Epithelial cell of proximal tubule (primary cell): ENCODE measurements at regions not wholly inside any gene's neighbourhood (a gene's known extent, or its start where the extent isn't known, plus 50 kb on each side); places are given as distances from the start of the nearest gene placed in this dataset.

Experiments
- DNase-seq: peaks from one replicate; pipeline ENCODE4 v3.0.0-alpha.2; 2011; ENCODE audit warnings: low read depth
- H3K4me3 ChIP-seq: 2 replicates; pipeline ENCODE4 v1.5.1; 2011; ENCODE audit warnings: low read depth, mild to moderate bottlenecking, low read length
- TF ChIP-seq, protein P1 (sequence below): conservative IDR thresholded peaks from 2 replicates; pipeline ENCODE4 v1.5.1; 2012; ENCODE audit warnings: low read depth, mild to moderate bottlenecking, low read length

DNA sequence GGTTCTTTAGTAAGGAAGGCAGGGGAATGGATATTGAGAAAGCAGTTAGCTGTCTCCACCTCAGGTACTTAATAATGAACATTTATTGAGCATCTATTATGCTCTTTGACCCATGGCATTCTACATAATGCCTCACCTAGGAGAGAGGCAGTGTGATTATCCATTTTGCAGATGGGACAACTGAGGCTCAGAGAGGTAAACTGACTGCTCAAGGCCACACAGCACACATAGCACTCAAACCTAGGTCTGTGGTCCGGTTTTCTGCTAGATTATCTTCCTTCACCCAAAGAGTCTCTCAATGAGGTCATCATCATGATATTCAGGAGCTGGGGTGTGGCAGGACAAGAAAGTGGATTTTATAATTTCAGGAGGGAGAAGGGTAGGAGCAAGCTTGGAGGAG is 199.1 kb upstream of the LHX5 start:
- H3K4me3 ChIP-seq: no peak overlapping the region
- TF ChIP-seq, protein P1, sequence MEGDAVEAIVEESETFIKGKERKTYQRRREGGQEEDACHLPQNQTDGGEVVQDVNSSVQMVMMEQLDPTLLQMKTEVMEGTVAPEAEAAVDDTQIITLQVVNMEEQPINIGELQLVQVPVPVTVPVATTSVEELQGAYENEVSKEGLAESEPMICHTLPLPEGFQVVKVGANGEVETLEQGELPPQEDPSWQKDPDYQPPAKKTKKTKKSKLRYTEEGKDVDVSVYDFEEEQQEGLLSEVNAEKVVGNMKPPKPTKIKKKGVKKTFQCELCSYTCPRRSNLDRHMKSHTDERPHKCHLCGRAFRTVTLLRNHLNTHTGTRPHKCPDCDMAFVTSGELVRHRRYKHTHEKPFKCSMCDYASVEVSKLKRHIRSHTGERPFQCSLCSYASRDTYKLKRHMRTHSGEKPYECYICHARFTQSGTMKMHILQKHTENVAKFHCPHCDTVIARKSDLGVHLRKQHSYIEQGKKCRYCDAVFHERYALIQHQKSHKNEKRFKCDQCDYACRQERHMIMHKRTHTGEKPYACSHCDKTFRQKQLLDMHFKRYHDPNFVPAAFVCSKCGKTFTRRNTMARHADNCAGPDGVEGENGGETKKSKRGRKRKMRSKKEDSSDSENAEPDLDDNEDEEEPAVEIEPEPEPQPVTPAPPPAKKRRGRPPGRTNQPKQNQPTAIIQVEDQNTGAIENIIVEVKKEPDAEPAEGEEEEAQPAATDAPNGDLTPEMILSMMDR: no peak
- DNase-seq: no peak

DNA sequence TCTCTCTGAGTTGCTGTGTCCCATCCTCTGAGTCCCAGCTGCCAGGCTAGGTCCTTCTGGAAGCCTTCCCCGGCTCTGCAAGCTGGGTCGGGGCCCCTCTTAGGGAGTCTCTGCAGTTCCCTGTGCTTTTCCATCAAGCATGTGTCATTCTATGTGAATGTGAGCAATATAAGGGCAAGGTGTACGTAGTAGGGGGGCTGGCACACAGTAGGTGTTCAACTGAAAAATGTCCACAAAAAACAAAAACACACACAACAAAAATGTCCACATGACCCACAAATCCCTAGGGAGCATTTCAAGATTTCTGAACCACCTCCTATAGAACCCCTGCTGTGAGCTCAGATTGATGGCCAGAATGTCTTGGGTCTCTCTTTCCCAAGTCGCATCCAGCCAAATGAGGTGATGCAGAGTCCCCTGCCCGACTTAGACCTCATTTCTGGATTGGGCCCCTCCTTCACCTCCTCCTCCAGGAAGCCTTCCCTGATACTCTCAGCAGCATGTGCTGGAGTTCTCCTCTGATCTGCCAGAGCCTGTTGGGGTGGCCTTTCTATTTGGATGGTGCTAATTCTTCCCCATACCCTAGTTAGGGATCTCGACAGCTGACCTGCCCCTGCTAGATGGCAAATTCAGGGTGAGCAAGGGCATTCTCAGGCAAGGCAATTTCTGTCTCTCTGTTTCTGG is 196.1 kb upstream of the LHX5 start:
- TF ChIP-seq, protein P1: no peak
- DNase-seq: no peak
- H3K4me3 ChIP-seq: no peak overlapping the region

- DNase-seq: no peak
- no peak overlapping the region for H3K4me3 ChIP-seq
- TF ChIP-seq, protein P1: no peak
Measured at GRCh38 chr12:113667095-113667494, 195.4 kb upstream of the LHX5 start.

GRCh38 chr12:113666223-113666622 is 194.6 kb upstream of the LHX5 start:
- no peak for DNase-seq
- TF ChIP-seq, protein P1: no peak
- no peak overlapping the region for H3K4me3 ChIP-seq

DNA sequence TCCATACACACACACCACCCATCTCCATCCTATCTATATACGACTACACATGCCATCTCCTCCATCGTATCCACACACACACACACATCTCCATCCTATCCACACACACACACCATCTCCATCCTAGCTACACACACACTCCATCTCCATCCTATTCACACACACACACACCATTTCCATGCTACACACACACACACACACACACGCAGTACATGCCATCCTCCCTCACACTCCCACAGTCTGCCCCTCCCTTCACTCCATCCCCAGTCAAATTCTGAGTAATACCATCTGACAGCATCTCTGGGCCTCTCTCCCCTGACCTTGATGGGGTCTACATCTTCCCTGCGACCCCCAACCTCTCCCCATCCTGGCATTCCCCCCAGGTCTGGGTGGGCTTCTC is 193.8 kb upstream of the LHX5 start:
- H3K4me3 ChIP-seq: no peak overlapping the region
- no peak for DNase-seq
- TF ChIP-seq, protein P1: no peak

DNA sequence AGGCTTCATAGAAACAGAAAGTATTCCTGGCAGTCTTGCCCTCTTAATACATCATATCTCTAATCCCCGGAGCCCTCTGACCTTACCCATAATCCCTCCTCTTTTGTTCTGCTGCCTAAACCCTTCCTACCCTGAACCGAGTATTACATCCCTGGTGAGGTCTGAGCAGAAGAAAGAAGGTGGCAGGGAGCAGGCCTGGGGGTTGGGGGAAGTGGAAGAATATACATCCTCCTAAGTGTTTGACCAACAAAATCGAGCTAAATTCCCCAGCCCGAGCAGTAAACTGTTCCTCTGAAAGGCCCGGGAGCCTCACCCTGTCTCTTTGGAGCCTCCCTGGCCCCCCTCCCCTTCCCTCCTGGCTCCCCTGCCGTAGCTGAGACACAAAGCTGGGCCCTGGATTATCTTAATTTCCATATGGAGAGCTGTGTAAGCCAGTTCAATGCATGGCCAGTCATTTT is 192.6 kb upstream of the LHX5 start:
- TF ChIP-seq, protein P1: no peak
- DNase-seq: no peak

DNA sequence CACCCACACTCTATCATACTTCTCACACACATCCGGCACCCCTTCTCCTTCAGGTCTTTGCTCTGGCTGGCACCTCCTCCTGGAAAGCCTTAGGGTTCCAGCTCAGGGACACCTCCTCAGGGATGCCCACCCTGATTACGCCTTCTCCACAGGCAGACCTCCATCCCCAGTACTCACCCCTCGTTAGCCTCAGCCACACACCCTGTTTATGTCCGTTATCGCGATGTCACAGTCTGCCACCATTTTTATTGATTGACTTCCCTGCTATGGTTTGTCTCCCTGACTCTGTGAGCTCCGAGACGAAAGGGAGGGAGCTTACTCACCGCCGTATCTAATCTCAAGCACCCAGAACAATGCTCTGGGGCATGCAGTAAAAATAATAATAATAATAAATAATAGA is 191.7 kb upstream of the LHX5 start:
- TF ChIP-seq, protein P1: no peak
- no peak for DNase-seq
- H3K4me3 ChIP-seq: no peak overlapping the region

More for the DNA sequence above, 192.6 kb upstream of the LHX5 start:
- H3K4me3 ChIP-seq: no peak overlapping the region
